ENCODE measurements at regions not wholly inside any gene's neighbourhood (a gene's known extent, or its start where the extent isn't known, plus 50 kb on each side); places are given as distances from the start of the nearest gene placed in this dataset.

GRCh38 chr6:141017941-141018340 is 1114.8 kb upstream of the GJE1 start:
- H3K4me3 ChIP-seq (ENCODE audit: low read depth in 1 of 5, low read length in 5 of 5): no peak overlapping the region
- peaks cover 0 to 2% (median 0%) of the 10 kb centered on the region in 5 donors for H3K9me3 ChIP-seq (ENCODE audit: control insufficient read depth in 5 of 5, low read length in 5 of 5)
- no peaks in the 10 kb centered on the region for H3K4me1 ChIP-seq (ENCODE audit: control insufficient read depth in 5 of 5, insufficient read depth in 5 of 5, low read length in 5 of 5)
- no peak overlapping the region for H3K9ac ChIP-seq (ENCODE audit: low read length in 5 of 5)
- H3K27me3 ChIP-seq (ENCODE audit: control insufficient read depth in 5 of 5, insufficient read depth in 4 of 5, low read length in 5 of 5): no peaks in the 10 kb centered on the region
- H3K27ac ChIP-seq (ENCODE audit: low read depth, low read length): no peak overlapping the region
- no peaks in the 10 kb centered on the region for H3K36me3 ChIP-seq (ENCODE audit: control insufficient read depth in 5 of 5, insufficient read depth in 5 of 5, low read length in 5 of 5)

- no peak overlapping the region for H3K27ac ChIP-seq (ENCODE audit: low read depth, low read length)
- H3K9ac ChIP-seq (ENCODE audit: low read length in 5 of 5): no peak overlapping the region
- H3K4me3 ChIP-seq (ENCODE audit: low read depth in 1 of 5, low read length in 5 of 5): no peak overlapping the region
- no peaks in the 10 kb centered on the region for H3K36me3 ChIP-seq (ENCODE audit: control insufficient read depth in 5 of 5, insufficient read depth in 5 of 5, low read length in 5 of 5)
- H3K27me3 ChIP-seq (ENCODE audit: control insufficient read depth in 5 of 5, insufficient read depth in 4 of 5, low read length in 5 of 5): no peaks in the 10 kb centered on the region
- no peaks in the 10 kb centered on the region for H3K4me1 ChIP-seq (ENCODE audit: control insufficient read depth in 5 of 5, insufficient read depth in 5 of 5, low read length in 5 of 5)
- H3K9me3 ChIP-seq (ENCODE audit: control insufficient read depth in 5 of 5, low read length in 5 of 5): peaks cover 0 to 2% (median 0%) of the 10 kb centered on the region in 5 donors
These were observed 1131.8 kb upstream of the GJE1 start for GRCh38 chr6:141000917-141001316.

GRCh38 chr6:140993515-140993914 is 1139.2 kb upstream of the GJE1 start:
- Histone ChIP-seq H3K27ac (ENCODE audit: low read depth, low read length) (no peak overlapping the region), H3K9ac (ENCODE audit: low read length in 5 of 5) (no peak overlapping the region), H3K4me1 (ENCODE audit: control insufficient read depth in 5 of 5, insufficient read depth in 5 of 5, low read length in 5 of 5) (peaks cover 0 to 5% (median 0%) of the 10 kb centered on the region in 5 donors), H3K9me3 (ENCODE audit: control insufficient read depth in 5 of 5, low read length in 5 of 5) (peaks cover 3 to 12% (median 7%) of the 10 kb centered on the region in 5 donors), H3K36me3 (ENCODE audit: control insufficient read depth in 5 of 5, insufficient read depth in 5 of 5, low read length in 5 of 5) (no peaks in the 10 kb centered on the region), H3K27me3 (ENCODE audit: control insufficient read depth in 5 of 5, insufficient read depth in 4 of 5, low read length in 5 of 5) (no peaks in the 10 kb centered on the region), H3K4me3 (ENCODE audit: low read depth in 1 of 5, low read length in 5 of 5) (no peak overlapping the region)

- no peaks in the 10 kb centered on the region for H3K36me3 ChIP-seq (ENCODE audit: control insufficient read depth in 5 of 5, insufficient read depth in 5 of 5, low read length in 5 of 5)
- no peaks in the 10 kb centered on the region for H3K27me3 ChIP-seq (ENCODE audit: control insufficient read depth in 5 of 5, insufficient read depth in 4 of 5, low read length in 5 of 5)
- H3K4me3 ChIP-seq (ENCODE audit: low read depth in 1 of 5, low read length in 5 of 5): no peak overlapping the region
- peaks cover 3 to 12% (median 7%) of the 10 kb centered on the region in 5 donors for H3K9me3 ChIP-seq (ENCODE audit: control insufficient read depth in 5 of 5, low read length in 5 of 5)
- peaks cover 0 to 5% (median 0%) of the 10 kb centered on the region in 5 donors for H3K4me1 ChIP-seq (ENCODE audit: control insufficient read depth in 5 of 5, insufficient read depth in 5 of 5, low read length in 5 of 5)
- no peak overlapping the region for H3K27ac ChIP-seq (ENCODE audit: low read depth, low read length)
- H3K9ac ChIP-seq (ENCODE audit: low read length in 5 of 5): no peak overlapping the region
These were observed 1140.0 kb upstream of the GJE1 start for GRCh38 chr6:140992678-140993077.

- no peaks in the 10 kb centered on the region for H3K27me3 ChIP-seq (ENCODE audit: control insufficient read depth in 5 of 5, insufficient read depth in 4 of 5, low read length in 5 of 5)
- H3K9me3 ChIP-seq (ENCODE audit: control insufficient read depth in 5 of 5, low read length in 5 of 5): peaks cover 0 to 4% (median under 1%) of the 10 kb centered on the region in 5 donors
- H3K4me1 ChIP-seq (ENCODE audit: control insufficient read depth in 5 of 5, insufficient read depth in 5 of 5, low read length in 5 of 5): peaks cover 0 to 5% (median 0%) of the 10 kb centered on the region in 5 donors
- no peak overlapping the region for H3K9ac ChIP-seq (ENCODE audit: low read length in 5 of 5)
- H3K27ac ChIP-seq (ENCODE audit: low read depth, low read length): no peak overlapping the region
- no peaks in the 10 kb centered on the region for H3K36me3 ChIP-seq (ENCODE audit: control insufficient read depth in 5 of 5, insufficient read depth in 5 of 5, low read length in 5 of 5)
- H3K4me3 ChIP-seq (ENCODE audit: low read depth in 1 of 5, low read length in 5 of 5): no peak overlapping the region
These were observed 1143.9 kb upstream of the GJE1 start for GRCh38 chr6:140988780-140989179.

GRCh38 chr6:140987364-140988155 is 1145.2 kb upstream of the GJE1 start:
- H3K4me3 ChIP-seq (ENCODE audit: low read depth in 1 of 5, low read length in 5 of 5): no peak overlapping the region
- H3K4me1 ChIP-seq (ENCODE audit: control insufficient read depth in 5 of 5, insufficient read depth in 5 of 5, low read length in 5 of 5): peaks cover 0 to 5% (median 0%) of the 10 kb centered on the region in 5 donors
- H3K9me3 ChIP-seq (ENCODE audit: control insufficient read depth in 5 of 5, low read length in 5 of 5): no peaks in the 10 kb centered on the region
- no peaks in the 10 kb centered on the region for H3K36me3 ChIP-seq (ENCODE audit: control insufficient read depth in 5 of 5, insufficient read depth in 5 of 5, low read length in 5 of 5)
- H3K27me3 ChIP-seq (ENCODE audit: control insufficient read depth in 5 of 5, insufficient read depth in 4 of 5, low read length in 5 of 5): no peaks in the 10 kb centered on the region
- H3K27ac ChIP-seq (ENCODE audit: low read depth, low read length): no peak overlapping the region
- no peak overlapping the region for H3K9ac ChIP-seq (ENCODE audit: low read length in 5 of 5)

GRCh38 chr6:140985679-140986275 is 1146.9 kb upstream of the GJE1 start:
- H3K9ac ChIP-seq (ENCODE audit: low read length in 5 of 5): no peak overlapping the region
- H3K9me3 ChIP-seq (ENCODE audit: control insufficient read depth in 5 of 5, low read length in 5 of 5): no peaks in the 10 kb centered on the region
- H3K4me3 ChIP-seq (ENCODE audit: low read depth in 1 of 5, low read length in 5 of 5): no peak overlapping the region
- H3K27me3 ChIP-seq (ENCODE audit: control insufficient read depth in 5 of 5, insufficient read depth in 4 of 5, low read length in 5 of 5): no peaks in the 10 kb centered on the region
- no peak overlapping the region for H3K27ac ChIP-seq (ENCODE audit: low read depth, low read length)
- H3K36me3 ChIP-seq (ENCODE audit: control insufficient read depth in 5 of 5, insufficient read depth in 5 of 5, low read length in 5 of 5): no peaks in the 10 kb centered on the region
- H3K4me1 ChIP-seq (ENCODE audit: control insufficient read depth in 5 of 5, insufficient read depth in 5 of 5, low read length in 5 of 5): peaks cover 0 to 5% (median 0%) of the 10 kb centered on the region in 5 donors

- Histone ChIP-seq H3K9ac (ENCODE audit: low read length in 5 of 5) (no peak overlapping the region), H3K4me3 (ENCODE audit: low read depth in 1 of 5, low read length in 5 of 5) (peak overlapping the region in 1 of 5 donors; percentile 11), H3K4me1 (ENCODE audit: control insufficient read depth in 5 of 5, insufficient read depth in 5 of 5, low read length in 5 of 5) (peaks cover 0 to 20% (median 14%) of the 10 kb centered on the region in 5 donors), H3K36me3 (ENCODE audit: control insufficient read depth in 5 of 5, insufficient read depth in 5 of 5, low read length in 5 of 5) (no peaks in the 10 kb centered on the region), H3K27me3 (ENCODE audit: control insufficient read depth in 5 of 5, insufficient read depth in 4 of 5, low read length in 5 of 5) (no peaks in the 10 kb centered on the region), H3K27ac (ENCODE audit: low read depth, low read length) (peak overlapping the region; percentile 21), H3K9me3 (ENCODE audit: control insufficient read depth in 5 of 5, low read length in 5 of 5) (no peaks in the 10 kb centered on the region)
These were observed 1152.3 kb upstream of the GJE1 start for GRCh38 chr6:140980265-140980887.

GRCh38 chr6:140979642-140980091 is 1153.1 kb upstream of the GJE1 start:
- H3K27ac ChIP-seq (ENCODE audit: low read depth, low read length): peak overlapping the region; percentile 21
- H3K27me3 ChIP-seq (ENCODE audit: control insufficient read depth in 5 of 5, insufficient read depth in 4 of 5, low read length in 5 of 5): no peaks in the 10 kb centered on the region
- peaks cover 0 to 2% (median 0%) of the 10 kb centered on the region in 5 donors for H3K9me3 ChIP-seq (ENCODE audit: control insufficient read depth in 5 of 5, low read length in 5 of 5)
- H3K36me3 ChIP-seq (ENCODE audit: control insufficient read depth in 5 of 5, insufficient read depth in 5 of 5, low read length in 5 of 5): no peaks in the 10 kb centered on the region
- peaks cover 0 to 20% (median 14%) of the 10 kb centered on the region in 5 donors for H3K4me1 ChIP-seq (ENCODE audit: control insufficient read depth in 5 of 5, insufficient read depth in 5 of 5, low read length in 5 of 5)
- peak overlapping the region in 1 of 5 donors; percentile 25 for H3K4me3 ChIP-seq (ENCODE audit: low read depth in 1 of 5, low read length in 5 of 5)
- no peak overlapping the region for H3K9ac ChIP-seq (ENCODE audit: low read length in 5 of 5)

GRCh38 chr6:140977403-140977802 is 1155.3 kb upstream of the GJE1 start:
- peaks cover 0 to 20% (median 14%) of the 10 kb centered on the region in 5 donors for H3K4me1 ChIP-seq (ENCODE audit: control insufficient read depth in 5 of 5, insufficient read depth in 5 of 5, low read length in 5 of 5)
- peaks cover 0 to 2% (median 0%) of the 10 kb centered on the region in 5 donors for H3K9me3 ChIP-seq (ENCODE audit: control insufficient read depth in 5 of 5, low read length in 5 of 5)
- no peak overlapping the region for H3K27ac ChIP-seq (ENCODE audit: low read depth, low read length)
- H3K4me3 ChIP-seq (ENCODE audit: low read depth in 1 of 5, low read length in 5 of 5): no peak overlapping the region
- no peaks in the 10 kb centered on the region for H3K27me3 ChIP-seq (ENCODE audit: control insufficient read depth in 5 of 5, insufficient read depth in 4 of 5, low read length in 5 of 5)
- no peaks in the 10 kb centered on the region for H3K36me3 ChIP-seq (ENCODE audit: control insufficient read depth in 5 of 5, insufficient read depth in 5 of 5, low read length in 5 of 5)
- H3K9ac ChIP-seq (ENCODE audit: low read length in 5 of 5): no peak overlapping the region
